SKM-1 (cell line): ENCODE measurements at regions not wholly inside any gene's neighbourhood (a gene's known extent, or its start where the extent isn't known, plus 50 kb on each side); places are given as distances from the start of the nearest gene placed in this dataset.

ENCODE experiments used
- DNase-seq: peaks from one replicate; lab custom pipeline; 2025; ENCODE audit not compliant: unreplicated experiment; lab: John Stamatoyannopoulos, UW

- DNase-seq, result no peak
Observed at GRCh38 chr4:130563185-130563888, 1467.4 kb downstream of the C4orf33 start.

DNA sequence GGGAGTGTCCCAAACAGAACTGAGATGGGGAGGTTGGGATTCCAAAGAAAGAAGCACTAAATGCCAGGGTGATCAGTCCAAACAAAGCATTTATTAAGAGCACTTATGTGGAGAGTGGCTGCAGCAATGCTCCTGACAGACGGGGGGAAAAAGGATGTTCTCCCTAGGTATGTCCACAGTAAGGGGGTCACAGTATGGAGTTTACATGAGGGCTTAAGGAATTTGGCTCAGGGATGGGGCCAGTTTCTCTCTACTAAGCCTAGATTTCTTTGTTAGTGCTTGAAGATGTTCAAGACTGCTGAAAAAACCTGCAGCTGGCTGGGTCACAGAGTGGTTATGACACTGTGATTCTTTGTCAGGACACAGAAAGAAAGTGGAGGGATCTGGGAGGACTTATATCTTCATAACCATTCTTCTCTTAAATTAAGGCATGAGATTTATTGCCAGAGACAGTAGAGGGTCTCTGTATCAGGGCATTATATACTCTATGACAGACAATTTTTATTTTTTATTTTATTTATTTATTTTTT, 1468.0 kb downstream of the C4orf33 start:
- DNase-seq, result no peak

GRCh38 chr4:130568746-130569145, 1472.8 kb downstream of the C4orf33 start:
- no peak for DNase-seq

GRCh38 chr4:130573742-130574141, 1477.8 kb downstream of the C4orf33 start:
- DNase-seq, result no peak

GRCh38 chr4:130574215-130574614, 1478.3 kb downstream of the C4orf33 start:
- no peak for DNase-seq

GRCh38 chr4:130576218-130576617, 1480.3 kb downstream of the C4orf33 start:
- DNase-seq, result no peak

DNA sequence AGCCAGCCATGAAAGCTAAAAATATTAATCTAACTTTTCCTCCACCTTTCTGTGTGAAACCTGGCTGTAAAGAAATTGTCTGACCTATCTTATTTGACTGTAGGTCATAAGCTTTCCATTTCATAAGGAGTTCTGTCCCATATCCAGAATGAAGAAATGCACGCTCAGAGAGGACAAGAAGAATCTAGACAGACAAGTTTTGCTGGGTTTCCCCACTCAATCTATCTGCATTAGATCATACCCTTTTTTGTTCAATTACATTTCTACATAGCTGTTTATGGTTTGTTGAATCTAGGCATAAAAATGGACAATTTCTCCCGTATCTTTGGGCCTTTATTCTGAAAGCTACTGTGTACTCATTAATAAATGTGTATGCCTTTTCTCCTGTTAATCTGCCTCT, 1495.1 kb downstream of the C4orf33 start:
- no peak for DNase-seq

DNA sequence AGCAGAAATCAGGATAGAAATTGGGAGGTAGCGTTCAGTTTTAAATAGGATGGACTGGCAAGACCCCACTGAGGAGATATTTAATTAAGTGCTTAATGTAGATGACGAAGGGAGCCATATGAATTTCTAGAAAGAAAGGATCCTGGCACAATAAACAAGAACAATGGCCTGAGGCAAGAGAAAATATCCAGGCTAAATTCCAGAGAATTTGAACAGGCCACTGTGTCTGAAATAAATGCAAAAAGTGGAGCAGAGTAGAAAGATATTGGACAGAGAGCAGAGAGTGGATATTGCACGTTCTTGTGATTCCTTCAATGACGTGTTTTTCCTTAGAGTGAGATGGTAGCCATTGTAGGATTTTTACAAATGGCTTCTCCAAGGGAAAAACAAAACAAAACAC, 1504.8 kb downstream of the C4orf33 start:
- DNase-seq, result no peak

DNA sequence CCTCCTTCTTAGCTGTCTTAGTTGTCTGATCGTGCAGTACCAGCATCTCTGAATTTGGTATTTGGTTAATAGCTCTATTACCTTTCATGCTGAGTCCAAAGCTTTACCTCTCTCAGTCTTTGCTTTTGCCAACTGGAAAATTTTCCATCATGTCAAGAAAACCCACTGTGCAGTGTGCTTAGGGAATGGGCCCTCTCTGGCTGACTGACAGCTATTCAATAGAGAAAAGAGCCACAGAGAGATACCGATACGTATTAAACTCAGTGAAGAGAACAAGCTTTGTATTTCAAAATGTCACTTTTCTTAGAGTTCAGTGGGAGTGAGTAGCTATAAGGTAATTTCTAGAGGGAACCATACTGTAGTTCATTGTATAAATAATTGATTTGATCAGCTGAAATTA, 1507.1 kb downstream of the C4orf33 start:
- no peak for DNase-seq

DNA sequence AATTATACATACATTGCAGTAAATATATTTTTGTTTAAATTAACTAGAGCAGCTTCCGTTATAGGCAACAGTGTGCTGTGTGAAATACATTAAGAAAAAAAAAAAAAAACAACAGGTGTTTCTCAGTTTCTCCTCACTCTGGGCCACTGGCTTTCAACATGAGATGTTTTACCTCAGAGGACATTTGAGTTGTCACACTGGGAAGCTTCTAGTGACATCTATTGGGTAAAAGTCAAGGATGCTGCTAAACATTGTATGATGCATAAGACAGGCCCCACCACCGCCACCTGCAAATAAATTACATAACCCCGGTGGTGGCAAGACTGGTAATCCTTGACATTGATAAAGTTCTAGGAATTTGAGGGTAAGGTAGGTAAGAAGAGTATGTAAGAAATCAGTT, 1512.2 kb downstream of the C4orf33 start:
- no peak for DNase-seq

DNA sequence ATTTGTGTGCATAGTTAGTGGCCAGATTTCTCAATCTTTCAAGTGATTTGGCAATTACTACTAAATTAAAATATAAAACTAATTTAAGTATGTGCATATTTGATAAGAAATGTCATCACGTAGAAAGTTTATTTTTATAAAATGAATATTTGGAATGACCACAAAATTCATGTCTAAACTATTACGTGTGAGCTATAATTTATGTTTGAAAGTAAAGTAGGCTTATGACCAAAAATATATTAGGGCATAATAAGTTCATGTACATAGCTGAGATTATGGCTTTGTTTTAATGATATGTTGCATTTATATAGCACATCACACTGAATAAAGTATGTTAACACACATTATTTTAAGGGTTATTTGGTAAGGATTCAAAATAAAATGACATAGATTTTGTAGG, 1532.6 kb downstream of the C4orf33 start:
- DNase-seq, result no peak

- no peak for DNase-seq
Observed at GRCh38 chr4:130632731-130633604, 1537.0 kb downstream of the C4orf33 start.

DNA sequence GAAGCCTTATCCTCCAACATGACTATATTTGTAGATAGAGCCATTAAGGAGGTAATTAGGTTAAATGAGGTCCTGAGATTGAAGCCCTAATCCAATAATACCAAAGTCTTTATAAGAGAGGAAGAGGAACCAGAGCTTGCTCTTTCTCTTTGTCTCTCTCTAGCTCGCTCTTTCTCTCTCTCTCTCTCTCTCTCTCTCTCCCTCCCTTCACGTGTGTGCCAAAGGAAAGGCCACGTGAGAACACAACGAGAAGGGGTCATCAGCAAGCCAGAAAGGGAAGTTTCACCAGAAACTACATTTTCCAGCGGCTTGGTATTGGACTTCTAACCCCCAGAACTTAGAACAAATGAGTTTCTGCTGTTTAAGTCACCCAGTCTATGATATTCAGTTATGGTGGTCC, 1540.5 kb downstream of the C4orf33 start:
- DNase-seq, result no peak

DNA sequence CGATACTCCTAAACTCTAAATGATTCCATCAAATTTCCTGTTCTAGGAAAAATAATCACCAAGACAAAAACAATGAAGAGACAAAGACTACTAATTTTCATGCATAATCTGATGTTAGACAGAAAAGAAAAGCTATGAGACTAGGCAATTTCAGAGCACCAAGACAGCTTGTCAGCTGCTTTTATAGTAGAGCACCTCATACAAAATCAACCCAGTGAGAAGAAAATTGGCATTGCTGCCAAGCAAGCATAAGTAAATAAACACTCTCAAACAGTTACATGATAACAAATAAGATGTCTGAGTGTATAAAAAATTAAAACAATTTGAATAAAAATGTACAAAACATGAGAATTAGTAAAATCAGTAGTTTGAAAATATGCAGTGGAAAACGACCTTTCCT, 1544.6 kb downstream of the C4orf33 start:
- no peak for DNase-seq

DNA sequence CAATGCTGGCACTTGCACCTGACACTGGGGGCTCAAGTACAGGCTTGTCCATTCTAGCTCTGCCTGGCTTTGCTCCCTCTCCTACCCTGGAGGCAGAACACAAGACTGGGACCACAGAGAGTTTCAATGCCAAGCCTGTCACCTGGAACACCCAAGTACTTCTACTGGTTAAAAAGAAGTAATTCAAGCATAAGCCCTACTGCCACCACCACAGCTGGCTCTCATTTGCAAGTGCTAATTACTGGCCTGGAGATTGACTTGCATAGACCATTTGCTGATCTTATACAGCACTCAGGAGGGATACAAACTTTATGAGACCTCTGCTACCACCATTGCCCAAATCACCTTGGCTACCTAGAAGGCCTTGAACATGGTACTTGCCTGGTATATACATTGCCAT, 1550.9 kb downstream of the C4orf33 start:
- no peak for DNase-seq

GRCh38 chr4:130648570-130648969, 1552.6 kb downstream of the C4orf33 start:
- DNase-seq, result no peak

DNA sequence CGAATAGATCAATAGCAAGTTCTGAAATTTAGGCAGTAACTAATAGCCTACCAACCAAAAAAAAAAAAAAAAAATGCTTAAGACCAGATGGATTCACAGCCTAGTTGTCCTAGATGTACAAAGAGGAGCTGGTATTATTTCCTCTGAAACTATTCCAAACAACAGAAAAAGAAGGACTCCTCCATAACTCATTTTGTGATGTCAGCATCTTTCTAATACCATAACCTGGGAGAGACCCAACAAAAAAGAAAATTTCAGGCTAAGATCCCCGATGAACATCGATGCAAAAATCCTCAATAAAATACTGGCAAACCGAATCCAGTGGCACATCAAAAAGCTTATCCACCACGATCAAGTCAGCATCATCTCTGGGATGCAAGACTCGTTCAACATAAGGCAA, 1557.9 kb downstream of the C4orf33 start:
- no peak for DNase-seq

GRCh38 chr4:130659320-130659719, 1563.4 kb downstream of the C4orf33 start:
- DNase-seq, result no peak

DNA sequence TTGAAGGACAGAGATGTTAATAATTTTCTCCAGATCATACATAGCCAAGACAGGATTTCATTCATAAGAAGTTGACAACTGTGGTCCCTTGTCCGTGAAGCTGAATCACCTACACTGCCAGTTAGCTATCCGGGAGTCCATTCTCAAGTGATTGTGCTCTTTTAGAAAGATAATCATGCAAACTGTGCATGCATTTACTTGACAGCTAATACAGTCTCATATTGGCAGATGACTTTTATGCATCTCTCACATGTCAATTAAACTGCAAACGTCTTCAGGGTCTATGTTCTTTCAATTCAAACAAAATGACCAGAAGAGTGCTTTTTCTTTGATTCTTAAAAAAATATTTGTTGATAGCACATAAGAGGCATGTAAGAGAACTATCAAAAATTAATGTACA, 1572.9 kb downstream of the C4orf33 start:
- no peak for DNase-seq

DNA sequence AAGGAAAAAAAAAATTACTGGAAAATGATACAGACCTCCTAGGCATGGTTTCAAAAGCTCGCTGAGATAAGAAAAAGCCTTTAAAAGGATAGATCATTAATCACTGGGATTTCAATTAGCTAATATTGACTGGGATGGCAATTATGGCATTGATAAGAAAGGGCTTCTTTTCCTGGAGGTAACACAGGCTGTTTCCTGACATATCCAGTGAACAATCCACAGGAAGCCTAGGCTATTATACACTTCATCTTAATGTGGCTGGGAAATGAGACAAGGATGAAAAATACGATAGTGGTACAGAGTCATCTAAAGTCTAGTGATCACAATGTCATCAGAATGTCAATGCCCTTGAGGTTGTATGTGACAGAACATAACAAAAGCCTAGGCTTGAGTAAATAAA, 1579.3 kb downstream of the C4orf33 start:
- DNase-seq, result no peak

DNA sequence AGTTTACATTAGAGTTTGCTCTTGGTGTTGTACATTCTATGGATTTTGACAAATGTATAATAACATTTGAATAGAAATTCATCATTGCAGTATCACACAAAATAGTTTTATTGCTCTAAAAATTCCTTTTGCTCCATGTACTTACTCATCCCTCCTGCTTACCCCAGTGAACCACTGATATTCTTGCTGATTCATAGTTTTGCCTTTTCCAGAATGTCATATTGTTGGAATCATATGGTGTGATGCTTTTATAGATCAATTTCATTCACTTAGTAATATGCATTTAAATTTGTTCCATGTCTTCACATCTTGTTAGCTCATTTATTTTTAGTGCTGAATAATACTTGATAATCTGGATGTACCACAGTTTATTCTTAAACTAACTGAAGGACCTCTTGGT, 1593.2 kb downstream of the C4orf33 start:
- DNase-seq, result no peak

DNA sequence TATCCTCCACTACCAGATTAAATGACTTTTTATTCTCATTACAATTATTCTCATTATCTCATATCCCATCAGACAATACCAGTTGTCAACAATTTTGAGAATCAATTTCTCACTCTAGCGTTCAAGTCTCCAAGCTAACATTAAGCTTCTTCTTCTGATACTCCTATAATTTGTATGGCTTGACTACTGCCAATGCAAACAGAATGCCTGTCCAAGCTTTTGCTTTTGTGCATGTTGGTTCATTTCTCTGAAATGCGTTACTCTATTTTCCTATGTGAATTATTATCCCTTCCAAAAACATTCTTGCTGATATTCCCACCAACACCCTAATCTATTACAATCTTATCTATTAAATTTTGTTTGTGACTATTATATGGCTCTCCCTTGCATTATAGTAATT, 1602.3 kb downstream of the C4orf33 start:
- no peak for DNase-seq
